ENCODE measurements at regions not wholly inside any gene's neighbourhood (a gene's known extent, or its start where the extent isn't known, plus 50 kb on each side); places are given as distances from the start of the nearest gene placed in this dataset.

- TF ChIP-seq POLR2A (IDR thresholded peaks at IDR 0.05; ENCODE audit: low read length) (no peak), GATA1 (IDR thresholded peaks at IDR 0.05; ENCODE audit: low read depth, low read length) (no peak)
Measured at GRCh38 chr11:112401036-112401769, 140.5 kb upstream of the PLET1 start.

Measured in erythroblast (primary cell).